HL-60 (cell line): ENCODE measurements at regions not wholly inside any gene's neighbourhood (a gene's known extent, or its start where the extent isn't known, plus 50 kb on each side); places are given as distances from the start of the nearest gene placed in this dataset.

Experiments used
- CTCF ChIP-seq: IDR thresholded peaks from one replicate; pipeline ENCODE4 v1.5.1; 2011; ENCODE audit warnings: low read length, control low read depth, inconsistent platforms; ENCODE audit not compliant: insufficient read depth
- GABPA ChIP-seq: IDR thresholded peaks from 2 replicates; pipeline ENCODE4 v1.6.1; 2012; ENCODE audit warnings: low read depth
- POLR2AphosphoS5 ChIP-seq: IDR thresholded peaks from 2 replicates; pipeline ENCODE4 v1.6.1; 2012; ENCODE audit warnings: low read depth

- no peak for TF ChIP-seq CTCF
- TF ChIP-seq POLR2AphosphoS5 = no peak
- TF ChIP-seq GABPA = no peak
Measured at GRCh38 chr10:23917251-23917840, 291.6 kb upstream of the KIAA1217 start.
